CD1c-positive myeloid dendritic cell (primary cell): ENCODE measurements at regions not wholly inside any gene's neighbourhood (a gene's known extent, or its start where the extent isn't known, plus 50 kb on each side); places are given as distances from the start of the nearest gene placed in this dataset.
"Not testable (repeated sequence)": the region's sequence is repeated elsewhere in the genome, so short reads cannot be mapped to it uniquely, and the experiment has no call there.

Experiments
- DNase-seq: peaks from one replicate; pipeline ENCODE4 v3.0.0-alpha.2; 2016; ENCODE audit errors: extremely low spot score

GRCh38 chr13:86856991-86857390 lies 814.2 kb upstream of the SLITRK5 start:
- DNase-seq = no peak

GRCh38 chr13:86858216-86858615 lies 813.0 kb upstream of the SLITRK5 start:
- no peak for DNase-seq

- no peak for DNase-seq
Observed at GRCh38 chr13:86862137-86862536, 809.0 kb upstream of the SLITRK5 start.

GRCh38 chr13:86864376-86864775 lies 806.8 kb upstream of the SLITRK5 start:
- DNase-seq = no peak

- DNase-seq = peak; percentile 19
Observed at GRCh38 chr13:86870444-86870843, 800.7 kb upstream of the SLITRK5 start.

- no peak for DNase-seq
Observed at GRCh38 chr13:86877441-86877840, 793.7 kb upstream of the SLITRK5 start.

GRCh38 chr13:86878781-86879180 lies 792.4 kb upstream of the SLITRK5 start:
- no peak for DNase-seq

GRCh38 chr13:86881390-86881789 lies 789.8 kb upstream of the SLITRK5 start:
- DNase-seq = no peak

- DNase-seq = no peak
Observed at GRCh38 chr13:86882107-86882506, 789.1 kb upstream of the SLITRK5 start.

GRCh38 chr13:86882835-86883234 lies 788.3 kb upstream of the SLITRK5 start:
- DNase-seq = no peak

GRCh38 chr13:86892330-86892729 lies 778.8 kb upstream of the SLITRK5 start:
- DNase-seq = no peak

- DNase-seq = no peak
Observed at GRCh38 chr13:86900906-86901305, 770.3 kb upstream of the SLITRK5 start.

GRCh38 chr13:86906127-86906874 lies 764.9 kb upstream of the SLITRK5 start:
- no peak for DNase-seq

GRCh38 chr13:86907156-86907555 lies 764.0 kb upstream of the SLITRK5 start:
- DNase-seq = no peak

GRCh38 chr13:86909318-86909717 lies 761.9 kb upstream of the SLITRK5 start:
- DNase-seq = no peak

GRCh38 chr13:86914757-86915156 lies 756.4 kb upstream of the SLITRK5 start:
- DNase-seq = no peak

- DNase-seq = not testable (repeated sequence)
Observed at GRCh38 chr13:86917438-86917837, 753.7 kb upstream of the SLITRK5 start.

GRCh38 chr13:86918682-86919081 lies 752.5 kb upstream of the SLITRK5 start:
- no peak for DNase-seq

- DNase-seq = no peak
Observed at GRCh38 chr13:86920961-86921360, 750.2 kb upstream of the SLITRK5 start.

GRCh38 chr13:86922936-86923335 lies 748.2 kb upstream of the SLITRK5 start:
- DNase-seq = no peak

- not testable (repeated sequence) for DNase-seq
Observed at GRCh38 chr13:86926916-86927315, 744.3 kb upstream of the SLITRK5 start.

GRCh38 chr13:86932776-86933334 lies 738.3 kb upstream of the SLITRK5 start:
- DNase-seq = no peak

GRCh38 chr13:86933676-86934075 lies 737.5 kb upstream of the SLITRK5 start:
- DNase-seq = no peak

GRCh38 chr13:86937316-86937715 lies 733.9 kb upstream of the SLITRK5 start:
- DNase-seq = no peak
